Panc1 (cell line): ENCODE measurements at regions not wholly inside any gene's neighbourhood (a gene's known extent, or its start where the extent isn't known, plus 50 kb on each side); places are given as distances from the start of the nearest gene placed in this dataset.

Source experiments
- ATAC-seq: fragments of 200-7000 bp; cut with Tn5 transposase; 2 replicates; pipeline ENCODE4 v1.9.1; 2020; ENCODE audit warnings: mild to moderate bottlenecking, moderate library complexity
- BruUV-seq: library from RNA; stranded (reverse); fragments of 400-500 nt; replicated peaks from 2 replicates; lab custom pipeline; 2021; lab: Mats Ljungman, UMichigan
- CTCF ChIA-PET: fragments of 300-600 bp; sonication (Branson Sonifier 250); formaldehyde crosslinking; loops from one replicate; lab custom pipeline; 2022; ENCODE audit warnings: antibody characterized with exemption; lab: Charles Lee
- POLR2A ChIA-PET: fragments of 300-600 bp; sonication (Branson Sonifier 250); formaldehyde crosslinking; loops from one replicate; lab custom pipeline; 2022; ENCODE audit warnings: antibody characterized with exemption; lab: Charles Lee
- DNase-seq: peaks from one replicate; pipeline ENCODE4 v3.0.0-alpha.2; 2010; ENCODE audit warnings: low read depth, low spot score
- H3K27ac ChIP-seq: 2 replicates; pipeline ENCODE4 v1.5.1; 2011; ENCODE audit warnings: mild to moderate bottlenecking, low read length, inconsistent platforms
- H3K27me3 ChIP-seq: fragments of 200-500 bp; sonication (Bioruptor generic); 2 replicates; pipeline ENCODE4 v1.6.0; 2014; ENCODE audit warnings: low read length, inconsistent platforms; ENCODE audit not compliant: control insufficient read depth, insufficient read depth
- H3K36me3 ChIP-seq: fragments of 200-500 bp; sonication (Bioruptor generic); 2 replicates; pipeline ENCODE4 v1.5.1; 2014; ENCODE audit warnings: inconsistent platforms, mild to moderate bottlenecking, low read length, moderate library complexity; ENCODE audit not compliant: control insufficient read depth, insufficient read depth
- H3K4me1 ChIP-seq: 2 replicates; pipeline ENCODE4 v1.5.1; 2011; ENCODE audit warnings: inconsistent platforms, mild to moderate bottlenecking, low read length, moderate library complexity; ENCODE audit not compliant: control insufficient read depth, insufficient read depth
- H3K4me3 ChIP-seq, 2 experiments: 2 replicates each; pipeline ENCODE4 v1.5.1; 2011 to 2012; ENCODE audit warnings: low read depth in 2 of 2, low read length in 2 of 2, mild to moderate bottlenecking in 2 of 2, inconsistent platforms in 1 of 2, moderate library complexity in 1 of 2
- H3K9me3 ChIP-seq: fragments of 200-500 bp; sonication (Bioruptor generic); 2 replicates; pipeline ENCODE4 v1.5.1; 2014; ENCODE audit warnings: low read depth, mild to moderate bottlenecking, inconsistent platforms, low read length, moderate library complexity; ENCODE audit not compliant: control insufficient read depth, insufficient read depth
- POLR2AphosphoS5 ChIP-seq: IDR thresholded peaks from 2 replicates; pipeline ENCODE4 v1.6.1; 2012; ENCODE audit warnings: mild to moderate bottlenecking, low read depth, low read length, moderate library complexity
- SIN3A ChIP-seq: IDR thresholded peaks from 2 replicates; pipeline ENCODE4 v1.6.1; 2012; ENCODE audit warnings: low read depth, mild to moderate bottlenecking, low read length, moderate library complexity, borderline replicate concordance; ENCODE audit not compliant: insufficient read depth
- TCF7L2 ChIP-seq: IDR thresholded peaks from 2 replicates; pipeline ENCODE4 v1.6.1; 2011; ENCODE audit warnings: mild to moderate bottlenecking, low read depth, low read length, inconsistent platforms
- in situ Hi-C: cut with HindIII; loops from 2 replicates; pipeline ENCODE4 v1.10.0; 2016; ENCODE audit warnings: low sequenced_read_pairs, low pct_unique_long_range_greater_than_20kb
- intact Hi-C: fragments of 100-400 bp; cut with micrococcal nuclease; formaldehyde crosslinking; loops from one replicate; pipeline ENCODE4 v1.10.0; 2022; ENCODE audit not compliant: unreplicated experiment
- TF ChIP-seq, protein P1 (sequence below), 2 experiments: IDR thresholded peaks; 2 replicates each; pipeline ENCODE4 v1.6.1; 2011 to 2012; ENCODE audit warnings: low read depth in 2 of 2, control low read depth in 1 of 2, low read length in 1 of 2, mild to moderate bottlenecking in 1 of 2, moderate library complexity in 1 of 2; ENCODE audit not compliant: insufficient read depth in 1 of 2
- TF ChIP-seq, protein P2 (sequence below): fragments of 450-650 bp; IDR thresholded peaks from 2 replicates; pipeline ENCODE4 v1.5.1; 2017; ENCODE audit warnings: mild to moderate bottlenecking

DNA sequence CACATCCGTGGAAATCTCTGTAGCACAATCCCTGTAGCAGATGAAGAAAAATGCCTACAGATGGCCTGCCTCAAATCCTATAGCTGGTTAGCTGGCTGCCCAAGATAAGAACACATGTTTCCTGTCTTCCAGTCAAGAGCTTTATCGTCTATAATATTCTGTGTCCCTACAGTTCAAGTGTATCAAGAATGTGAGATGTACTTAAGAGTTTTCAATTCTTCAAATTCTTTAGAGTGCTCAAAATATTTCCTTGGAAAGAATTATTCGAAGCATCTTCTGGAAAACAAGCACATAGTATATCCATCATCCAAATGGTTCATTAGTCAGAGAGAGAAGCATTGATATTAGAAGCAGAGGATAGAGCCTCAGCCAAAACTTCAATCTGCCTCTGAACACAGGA lies 239.8 kb downstream of the COG6 start:
- no peaks in the 10 kb centered on the region for H3K36me3 ChIP-seq
- ChIA-PET POLR2A (no interaction called here), CTCF (no interaction called here)
- no peak for ATAC-seq
- in situ Hi-C loops, result no loop called here
- no peak for TF ChIP-seq SIN3A
- no peak for TF ChIP-seq POLR2AphosphoS5
- TF ChIP-seq, protein P1, sequence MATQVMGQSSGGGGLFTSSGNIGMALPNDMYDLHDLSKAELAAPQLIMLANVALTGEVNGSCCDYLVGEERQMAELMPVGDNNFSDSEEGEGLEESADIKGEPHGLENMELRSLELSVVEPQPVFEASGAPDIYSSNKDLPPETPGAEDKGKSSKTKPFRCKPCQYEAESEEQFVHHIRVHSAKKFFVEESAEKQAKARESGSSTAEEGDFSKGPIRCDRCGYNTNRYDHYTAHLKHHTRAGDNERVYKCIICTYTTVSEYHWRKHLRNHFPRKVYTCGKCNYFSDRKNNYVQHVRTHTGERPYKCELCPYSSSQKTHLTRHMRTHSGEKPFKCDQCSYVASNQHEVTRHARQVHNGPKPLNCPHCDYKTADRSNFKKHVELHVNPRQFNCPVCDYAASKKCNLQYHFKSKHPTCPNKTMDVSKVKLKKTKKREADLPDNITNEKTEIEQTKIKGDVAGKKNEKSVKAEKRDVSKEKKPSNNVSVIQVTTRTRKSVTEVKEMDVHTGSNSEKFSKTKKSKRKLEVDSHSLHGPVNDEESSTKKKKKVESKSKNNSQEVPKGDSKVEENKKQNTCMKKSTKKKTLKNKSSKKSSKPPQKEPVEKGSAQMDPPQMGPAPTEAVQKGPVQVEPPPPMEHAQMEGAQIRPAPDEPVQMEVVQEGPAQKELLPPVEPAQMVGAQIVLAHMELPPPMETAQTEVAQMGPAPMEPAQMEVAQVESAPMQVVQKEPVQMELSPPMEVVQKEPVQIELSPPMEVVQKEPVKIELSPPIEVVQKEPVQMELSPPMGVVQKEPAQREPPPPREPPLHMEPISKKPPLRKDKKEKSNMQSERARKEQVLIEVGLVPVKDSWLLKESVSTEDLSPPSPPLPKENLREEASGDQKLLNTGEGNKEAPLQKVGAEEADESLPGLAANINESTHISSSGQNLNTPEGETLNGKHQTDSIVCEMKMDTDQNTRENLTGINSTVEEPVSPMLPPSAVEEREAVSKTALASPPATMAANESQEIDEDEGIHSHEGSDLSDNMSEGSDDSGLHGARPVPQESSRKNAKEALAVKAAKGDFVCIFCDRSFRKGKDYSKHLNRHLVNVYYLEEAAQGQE (IDR thresholded peaks at IDR 0.05; ENCODE audit: insufficient read depth in 1 of 2, low read depth in 2 of 2, low read length in 1 of 2), result no peak
- TF ChIP-seq, protein P2, sequence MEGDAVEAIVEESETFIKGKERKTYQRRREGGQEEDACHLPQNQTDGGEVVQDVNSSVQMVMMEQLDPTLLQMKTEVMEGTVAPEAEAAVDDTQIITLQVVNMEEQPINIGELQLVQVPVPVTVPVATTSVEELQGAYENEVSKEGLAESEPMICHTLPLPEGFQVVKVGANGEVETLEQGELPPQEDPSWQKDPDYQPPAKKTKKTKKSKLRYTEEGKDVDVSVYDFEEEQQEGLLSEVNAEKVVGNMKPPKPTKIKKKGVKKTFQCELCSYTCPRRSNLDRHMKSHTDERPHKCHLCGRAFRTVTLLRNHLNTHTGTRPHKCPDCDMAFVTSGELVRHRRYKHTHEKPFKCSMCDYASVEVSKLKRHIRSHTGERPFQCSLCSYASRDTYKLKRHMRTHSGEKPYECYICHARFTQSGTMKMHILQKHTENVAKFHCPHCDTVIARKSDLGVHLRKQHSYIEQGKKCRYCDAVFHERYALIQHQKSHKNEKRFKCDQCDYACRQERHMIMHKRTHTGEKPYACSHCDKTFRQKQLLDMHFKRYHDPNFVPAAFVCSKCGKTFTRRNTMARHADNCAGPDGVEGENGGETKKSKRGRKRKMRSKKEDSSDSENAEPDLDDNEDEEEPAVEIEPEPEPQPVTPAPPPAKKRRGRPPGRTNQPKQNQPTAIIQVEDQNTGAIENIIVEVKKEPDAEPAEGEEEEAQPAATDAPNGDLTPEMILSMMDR, result no peak
- no peak for TF ChIP-seq TCF7L2
- DNase-seq, result no peak
- intact Hi-C loops, result no loop called here
- H3K4me1 ChIP-seq, result no peaks in the 10 kb centered on the region
- H3K27me3 ChIP-seq, result no peaks in the 10 kb centered on the region
- H3K4me3 ChIP-seq, result no peak overlapping the region
- H3K9me3 ChIP-seq, result no peaks in the 10 kb centered on the region
- H3K27ac ChIP-seq, result no peak overlapping the region
- BruUV-seq, result no TSS peak

DNA sequence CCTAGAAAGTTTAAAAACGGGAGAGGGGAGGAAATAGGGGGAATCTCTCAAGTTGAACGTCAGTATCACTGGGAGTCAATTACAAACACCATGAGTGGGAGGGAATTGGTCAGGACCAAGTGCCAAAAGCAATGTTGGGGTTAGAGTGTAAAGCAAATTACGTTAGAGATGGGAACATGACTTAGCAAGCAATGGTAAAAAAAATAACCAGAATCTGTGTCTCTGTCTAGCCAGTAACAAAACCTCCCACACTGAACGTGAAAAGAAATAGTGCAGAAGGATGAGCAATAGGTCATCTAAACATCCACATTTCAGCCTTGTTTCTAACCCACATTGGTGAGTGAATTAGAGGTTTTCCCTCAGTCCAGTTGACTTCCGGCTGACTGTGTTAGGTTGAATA lies 242.2 kb downstream of the COG6 start:
- TF ChIP-seq, protein P2, result no peak
- TF ChIP-seq POLR2AphosphoS5 (no peak), SIN3A (no peak), TCF7L2 (no peak)
- TF ChIP-seq, protein P1 (IDR thresholded peaks at IDR 0.05; ENCODE audit: insufficient read depth in 1 of 2, low read depth in 2 of 2, low read length in 1 of 2), result no peak
- Histone ChIP-seq H3K36me3 (no peaks in the 10 kb centered on the region), H3K4me3 (no peak overlapping the region), H3K4me1 (no peaks in the 10 kb centered on the region), H3K27ac (no peak overlapping the region), H3K9me3 (no peaks in the 10 kb centered on the region), H3K27me3 (no peaks in the 10 kb centered on the region)
- no TSS peak for BruUV-seq
- CTCF ChIA-PET, result no interaction called here
- intact Hi-C loops, result no loop called here
- DNase-seq (no peak), ATAC-seq (no peak)
- POLR2A ChIA-PET, result no interaction called here
- in situ Hi-C loops, result no loop called here
